ENCODE measurements at regions not wholly inside any gene's neighbourhood (a gene's known extent, or its start where the extent isn't known, plus 50 kb on each side); places are given as distances from the start of the nearest gene placed in this dataset.

DNA sequence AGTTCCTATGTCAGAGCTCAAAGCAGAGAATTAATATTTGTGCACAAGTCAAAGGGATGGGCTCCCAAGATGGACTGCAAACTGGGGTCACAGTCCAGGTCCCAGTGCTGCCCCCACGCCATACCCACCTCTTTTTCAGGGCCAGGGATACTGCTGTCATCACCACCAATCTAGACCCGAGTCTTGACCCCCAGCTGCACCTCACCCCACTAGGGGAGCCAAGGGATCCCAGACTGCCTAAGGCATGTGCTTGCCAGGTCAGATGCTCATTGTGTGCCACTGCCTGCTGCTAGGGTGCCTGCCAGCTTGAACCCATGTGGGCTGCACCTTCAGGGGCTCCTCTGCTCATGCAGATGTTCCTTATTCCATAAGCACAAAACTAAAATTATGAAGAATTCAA, 215.6 kb upstream of the NREP start:
- ChIA-PET POLR2A (no interaction called here), CTCF (ENCODE audit: unreplicated experiment) (no interaction called here)
- Histone ChIP-seq H3K27ac (ENCODE audit: low read depth, low read length, poor library complexity, severe bottlenecking) (no peak overlapping the region), H3K9me2 (ENCODE audit: insufficient read depth, low read length) (no peaks in the 10 kb centered on the region), H3K4me1 (ENCODE audit: insufficient read depth, low read length, poor library complexity, severe bottlenecking) (no peaks in the 10 kb centered on the region), H4K20me1 (ENCODE audit: insufficient read depth, low read length) (no peaks in the 10 kb centered on the region), H3K4me2 (ENCODE audit: low read length) (no peak overlapping the region), H3K36me3 (ENCODE audit: insufficient read depth, low read length) (no peaks in the 10 kb centered on the region), H3K4me3 (ENCODE audit: low read depth, low read length, poor library complexity, severe bottlenecking) (no peak overlapping the region), H2AFZ (ENCODE audit: low read length) (no peak overlapping the region), H3K9me3 (ENCODE audit: low read length) (no peaks in the 10 kb centered on the region), H3K79me2 (ENCODE audit: insufficient read depth, low read depth, low read length) (no peaks in the 10 kb centered on the region)
- TF ChIP-seq EZH2phosphoT487 (IDR thresholded peaks at IDR 0.05; ENCODE audit: borderline replicate concordance, low read depth, low read length): no peak
- TF ChIP-seq, protein P1, sequence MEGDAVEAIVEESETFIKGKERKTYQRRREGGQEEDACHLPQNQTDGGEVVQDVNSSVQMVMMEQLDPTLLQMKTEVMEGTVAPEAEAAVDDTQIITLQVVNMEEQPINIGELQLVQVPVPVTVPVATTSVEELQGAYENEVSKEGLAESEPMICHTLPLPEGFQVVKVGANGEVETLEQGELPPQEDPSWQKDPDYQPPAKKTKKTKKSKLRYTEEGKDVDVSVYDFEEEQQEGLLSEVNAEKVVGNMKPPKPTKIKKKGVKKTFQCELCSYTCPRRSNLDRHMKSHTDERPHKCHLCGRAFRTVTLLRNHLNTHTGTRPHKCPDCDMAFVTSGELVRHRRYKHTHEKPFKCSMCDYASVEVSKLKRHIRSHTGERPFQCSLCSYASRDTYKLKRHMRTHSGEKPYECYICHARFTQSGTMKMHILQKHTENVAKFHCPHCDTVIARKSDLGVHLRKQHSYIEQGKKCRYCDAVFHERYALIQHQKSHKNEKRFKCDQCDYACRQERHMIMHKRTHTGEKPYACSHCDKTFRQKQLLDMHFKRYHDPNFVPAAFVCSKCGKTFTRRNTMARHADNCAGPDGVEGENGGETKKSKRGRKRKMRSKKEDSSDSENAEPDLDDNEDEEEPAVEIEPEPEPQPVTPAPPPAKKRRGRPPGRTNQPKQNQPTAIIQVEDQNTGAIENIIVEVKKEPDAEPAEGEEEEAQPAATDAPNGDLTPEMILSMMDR (conservative IDR thresholded peaks at IDR 0.05; ENCODE audit: low read length): no peak
- DNase-seq (ENCODE audit: low spot score): no peak
- intact Hi-C loops (cut with micrococcal nuclease; ENCODE audit: unreplicated experiment): no loop called here
- no TSS peak for BruUV-seq (replicated peaks)

DNA sequence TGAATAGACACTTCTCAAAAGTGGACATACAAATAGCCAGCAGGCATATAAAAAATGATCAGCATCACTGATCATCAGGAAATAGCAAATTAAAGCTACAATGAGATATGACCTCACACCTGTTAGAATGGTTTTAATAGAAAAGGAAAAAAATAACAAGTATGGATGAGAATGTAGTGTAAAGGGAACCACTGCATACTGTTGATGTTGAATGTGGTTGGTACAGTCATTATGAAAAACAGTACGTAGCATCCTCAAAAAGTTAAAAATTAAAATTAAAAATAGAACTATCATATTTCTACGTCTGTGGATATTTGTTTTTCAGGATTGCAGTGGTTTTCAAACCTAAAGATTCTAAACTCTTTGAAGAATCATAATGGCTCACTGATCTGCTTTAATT, 215.1 kb upstream of the NREP start:
- Histone ChIP-seq H4K20me1 (ENCODE audit: insufficient read depth, low read length) (no peaks in the 10 kb centered on the region), H3K27ac (ENCODE audit: low read depth, low read length, poor library complexity, severe bottlenecking) (no peak overlapping the region), H2AFZ (ENCODE audit: low read length) (no peak overlapping the region), H3K4me1 (ENCODE audit: insufficient read depth, low read length, poor library complexity, severe bottlenecking) (no peaks in the 10 kb centered on the region), H3K9me3 (ENCODE audit: low read length) (no peaks in the 10 kb centered on the region), H3K36me3 (ENCODE audit: insufficient read depth, low read length) (no peaks in the 10 kb centered on the region), H3K4me3 (ENCODE audit: low read depth, low read length, poor library complexity, severe bottlenecking) (no peak overlapping the region), H3K79me2 (ENCODE audit: insufficient read depth, low read depth, low read length) (no peaks in the 10 kb centered on the region), H3K9me2 (ENCODE audit: insufficient read depth, low read length) (no peaks in the 10 kb centered on the region), H3K4me2 (ENCODE audit: low read length) (no peak overlapping the region)
- DNase-seq (ENCODE audit: low spot score): no peak
- no peak for TF ChIP-seq EZH2phosphoT487 (IDR thresholded peaks at IDR 0.05; ENCODE audit: borderline replicate concordance, low read depth, low read length)
- TF ChIP-seq, protein P1 (conservative IDR thresholded peaks at IDR 0.05; ENCODE audit: low read length): no peak
- CTCF ChIA-PET (ENCODE audit: unreplicated experiment): no interaction called here
- no TSS peak for BruUV-seq (replicated peaks)
- intact Hi-C loops (cut with micrococcal nuclease; ENCODE audit: unreplicated experiment): no loop called here
- POLR2A ChIA-PET: no interaction called here

DNA sequence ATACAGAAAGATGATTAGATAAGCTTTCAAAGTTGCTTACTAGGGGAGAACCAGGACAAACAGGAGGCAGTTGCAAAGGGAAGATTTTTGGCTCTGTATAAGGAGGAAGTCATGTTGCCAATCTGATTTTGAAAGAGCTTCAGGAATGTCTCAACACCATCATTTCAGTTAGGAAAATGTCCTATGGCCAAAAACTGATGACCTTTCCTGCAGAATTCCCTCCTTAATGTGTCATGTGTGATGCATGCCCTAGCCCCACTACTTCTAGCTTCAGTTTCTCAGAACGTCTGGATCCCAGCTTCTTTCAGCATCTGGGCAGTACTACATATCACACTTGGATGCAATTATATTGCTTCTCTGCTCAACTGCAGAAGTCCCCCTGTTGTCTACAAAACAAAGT, 211.5 kb upstream of the NREP start:
- no peak for DNase-seq (ENCODE audit: low spot score)

More for the DNA sequence above, 211.5 kb upstream of the NREP start:
- intact Hi-C loops (cut with micrococcal nuclease; ENCODE audit: unreplicated experiment): no loop called here
- Histone ChIP-seq H4K20me1 (ENCODE audit: insufficient read depth, low read length) (no peaks in the 10 kb centered on the region), H3K79me2 (ENCODE audit: insufficient read depth, low read depth, low read length) (no peaks in the 10 kb centered on the region), H3K9me3 (ENCODE audit: low read length) (no peaks in the 10 kb centered on the region), H3K27ac (ENCODE audit: low read depth, low read length, poor library complexity, severe bottlenecking) (no peak overlapping the region), H3K4me2 (ENCODE audit: low read length) (no peak overlapping the region), H3K9me2 (ENCODE audit: insufficient read depth, low read length) (no peaks in the 10 kb centered on the region), H3K36me3 (ENCODE audit: insufficient read depth, low read length) (no peaks in the 10 kb centered on the region), H2AFZ (ENCODE audit: low read length) (no peak overlapping the region), H3K4me3 (ENCODE audit: low read depth, low read length, poor library complexity, severe bottlenecking) (no peak overlapping the region), H3K4me1 (ENCODE audit: insufficient read depth, low read length, poor library complexity, severe bottlenecking) (no peaks in the 10 kb centered on the region)
- TF ChIP-seq, protein P1 (conservative IDR thresholded peaks at IDR 0.05; ENCODE audit: low read length): no peak
- no peak for TF ChIP-seq EZH2phosphoT487 (IDR thresholded peaks at IDR 0.05; ENCODE audit: borderline replicate concordance, low read depth, low read length)
- BruUV-seq (replicated peaks): no TSS peak
- ChIA-PET CTCF (ENCODE audit: unreplicated experiment) (no interaction called here), POLR2A (no interaction called here)
